ENCODE measurements at regions not wholly inside any gene's neighbourhood (a gene's known extent, or its start where the extent isn't known, plus 50 kb on each side); places are given as distances from the start of the nearest gene placed in this dataset.

- TF ChIP-seq EZH2 (IDR thresholded peaks at IDR 0.05; ENCODE audit: low read length, missing control alignments) (no peak), CTCF (conservative IDR thresholded peaks at IDR 0.05 in 1 of 2, IDR thresholded peaks at IDR 0.05 in 1 of 2; ENCODE audit: low read depth in 1 of 2, low read length in 2 of 2) (no peak)
Observed at GRCh38 chr15:35857567-35858226, 311.7 kb upstream of the DPH6 start.
